ENCODE measurements at regions not wholly inside any gene's neighbourhood (a gene's known extent, or its start where the extent isn't known, plus 50 kb on each side); places are given as distances from the start of the nearest gene placed in this dataset.
"Not testable (repeated sequence)": the region's sequence is repeated elsewhere in the genome, so short reads cannot be mapped to it uniquely, and the experiment has no call there.

DNA sequence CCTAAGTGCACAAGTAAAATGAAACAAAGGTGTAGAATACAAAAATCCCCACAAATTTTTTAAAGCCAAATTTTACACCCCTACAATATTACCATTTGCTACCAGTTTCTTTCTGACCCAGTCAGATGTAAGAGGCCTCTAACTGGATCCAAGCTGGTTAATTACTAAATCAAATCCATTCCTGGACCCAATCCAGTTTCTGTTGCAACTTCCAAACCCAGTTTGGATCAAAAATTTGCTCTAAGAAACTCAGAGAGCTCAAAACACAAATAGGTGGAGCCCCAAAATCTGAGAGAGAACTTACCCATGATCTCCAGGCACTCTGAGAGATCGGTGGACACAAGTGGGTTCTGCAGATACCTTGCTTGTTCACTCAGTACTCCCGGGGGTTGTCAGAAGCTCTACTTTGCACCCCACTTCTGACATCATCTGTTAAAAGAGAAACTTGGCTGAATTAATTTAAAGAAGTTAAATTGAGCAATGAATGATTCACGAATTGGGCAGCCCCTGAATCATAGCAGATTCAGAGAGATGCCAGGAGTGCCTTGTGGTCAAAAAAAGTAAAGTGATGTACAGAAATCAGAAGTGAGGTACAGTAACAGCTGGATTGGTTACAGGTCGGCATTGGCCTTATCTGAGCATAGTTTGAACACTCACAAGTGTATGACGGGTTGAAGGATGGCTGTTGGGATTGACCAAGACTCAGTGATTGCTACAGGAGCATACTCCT, 448.0 kb downstream of the KCNT2 start:
- no peaks in the 10 kb centered on the region for H3K4me1 Mint-ChIP-seq
- no peak overlapping the region for H3K27ac Mint-ChIP-seq
- peaks cover 0 to 2% (median 0%) of the 10 kb centered on the region in 9 donors for H3K9me3 Mint-ChIP-seq
- H3K27me3 Mint-ChIP-seq = no peaks in the 10 kb centered on the region
- H3K36me3 Mint-ChIP-seq = no peaks in the 10 kb centered on the region
- no peak overlapping the region for H3K4me3 Mint-ChIP-seq
- POLR2A ChIA-PET = no interaction called here
- ATAC-seq (no peak), DNase-seq (no peak)

- H3K27ac Mint-ChIP-seq = no peak overlapping the region
- peaks cover 0 to 2% (median 0%) of the 10 kb centered on the region in 9 donors for H3K9me3 Mint-ChIP-seq
- no peaks in the 10 kb centered on the region for H3K27me3 Mint-ChIP-seq
- no peak overlapping the region for H3K4me3 Mint-ChIP-seq
- ATAC-seq (no peak), DNase-seq (no peak)
- H3K4me1 Mint-ChIP-seq = no peaks in the 10 kb centered on the region
- POLR2A ChIA-PET = no interaction called here
- H3K36me3 Mint-ChIP-seq = no peaks in the 10 kb centered on the region
Measured at GRCh38 chr1:196155586-196155985, 452.7 kb downstream of the KCNT2 start.

- no peak for ATAC-seq
- H3K27ac Mint-ChIP-seq = no peak overlapping the region
- H3K4me3 Mint-ChIP-seq = no peak overlapping the region
- no peaks in the 10 kb centered on the region for H3K4me1 Mint-ChIP-seq
- H3K36me3 Mint-ChIP-seq = no peaks in the 10 kb centered on the region
- H3K27me3 Mint-ChIP-seq = no peaks in the 10 kb centered on the region
- POLR2A ChIA-PET = no interaction called here
- H3K9me3 Mint-ChIP-seq = peaks cover 0 to under 1% (median 0%) of the 10 kb centered on the region in 9 donors
- no peak for DNase-seq
Measured at GRCh38 chr1:196152975-196153374, 455.3 kb downstream of the KCNT2 start.

- POLR2A ChIA-PET = no interaction called here
- H3K27ac Mint-ChIP-seq = no peak overlapping the region
- H3K4me1 Mint-ChIP-seq = no peaks in the 10 kb centered on the region
- H3K4me3 Mint-ChIP-seq = no peak overlapping the region
- H3K9me3 Mint-ChIP-seq = no peaks in the 10 kb centered on the region
- no peaks in the 10 kb centered on the region for H3K27me3 Mint-ChIP-seq
- DNase-seq (no peak), ATAC-seq (no peak)
- H3K36me3 Mint-ChIP-seq = no peaks in the 10 kb centered on the region
Measured at GRCh38 chr1:196152086-196152485, 456.2 kb downstream of the KCNT2 start.

GRCh38 chr1:196148367-196148970, 459.8 kb downstream of the KCNT2 start:
- Mint-ChIP-seq H3K36me3 (no peaks in the 10 kb centered on the region), H3K4me1 (no peaks in the 10 kb centered on the region), H3K4me3 (no peak overlapping the region), H3K27ac (no peak overlapping the region), H3K9me3 (no peaks in the 10 kb centered on the region), H3K27me3 (no peaks in the 10 kb centered on the region)
- peak in 3 of 10 donors; percentile 1 to 18 (median 10) for DNase-seq
- POLR2A ChIA-PET = no interaction called here
- ATAC-seq = no peak

DNA sequence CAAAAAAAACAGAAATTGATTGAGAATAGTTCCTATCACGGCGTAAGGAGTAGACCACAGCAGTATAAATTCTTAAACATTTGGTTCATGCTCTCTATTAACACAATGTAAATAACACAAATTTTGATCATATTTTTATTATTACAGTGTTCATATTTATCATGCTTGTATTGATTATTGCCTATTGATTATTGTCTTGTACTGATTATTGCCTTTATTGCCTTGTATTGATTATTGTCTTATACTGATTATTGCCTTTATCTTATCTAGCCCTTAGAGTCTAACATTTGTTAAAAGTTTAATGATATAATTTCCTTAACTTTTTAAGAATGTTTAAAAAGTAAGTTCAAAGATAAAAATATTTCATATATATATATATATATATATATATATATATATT, 460.7 kb downstream of the KCNT2 start:
- H3K4me1 Mint-ChIP-seq = no peaks in the 10 kb centered on the region
- no peak overlapping the region for H3K27ac Mint-ChIP-seq
- POLR2A ChIA-PET = no interaction called here
- H3K4me3 Mint-ChIP-seq = no peak overlapping the region
- no peaks in the 10 kb centered on the region for H3K27me3 Mint-ChIP-seq
- H3K9me3 Mint-ChIP-seq = no peaks in the 10 kb centered on the region
- no peak for DNase-seq
- H3K36me3 Mint-ChIP-seq = no peaks in the 10 kb centered on the region
- no peak for ATAC-seq

GRCh38 chr1:196145151-196145550, 463.1 kb downstream of the KCNT2 start:
- H3K4me3 Mint-ChIP-seq, H3K36me3 Mint-ChIP-seq, POLR2A ChIA-PET, H3K4me1 Mint-ChIP-seq, DNase-seq, H3K9me3 Mint-ChIP-seq, H3K27me3 Mint-ChIP-seq, H3K27ac Mint-ChIP-seq, ATAC-seq: not testable (repeated sequence)

- no peaks in the 10 kb centered on the region for H3K36me3 Mint-ChIP-seq
- ATAC-seq (no peak), DNase-seq (no peak)
- no peaks in the 10 kb centered on the region for H3K27me3 Mint-ChIP-seq
- H3K4me3 Mint-ChIP-seq = no peak overlapping the region
- no peaks in the 10 kb centered on the region for H3K9me3 Mint-ChIP-seq
- POLR2A ChIA-PET = no interaction called here
- H3K4me1 Mint-ChIP-seq = no peaks in the 10 kb centered on the region
- no peak overlapping the region for H3K27ac Mint-ChIP-seq
Measured at GRCh38 chr1:196144588-196144987, 463.7 kb downstream of the KCNT2 start.

GRCh38 chr1:196143602-196144342, 464.5 kb downstream of the KCNT2 start:
- Mint-ChIP-seq H3K9me3 (no peaks in the 10 kb centered on the region), H3K27me3 (no peaks in the 10 kb centered on the region), H3K4me1 (no peaks in the 10 kb centered on the region), H3K4me3 (no peak overlapping the region), H3K36me3 (no peaks in the 10 kb centered on the region), H3K27ac (no peak overlapping the region)
- no peak for ATAC-seq
- no peak for DNase-seq
- POLR2A ChIA-PET = no interaction called here

- Mint-ChIP-seq H3K9me3 (no peaks in the 10 kb centered on the region), H3K4me1 (no peaks in the 10 kb centered on the region), H3K27me3 (no peaks in the 10 kb centered on the region), H3K36me3 (no peaks in the 10 kb centered on the region), H3K4me3 (no peak overlapping the region), H3K27ac (no peak overlapping the region)
- no peak for ATAC-seq
- POLR2A ChIA-PET = no interaction called here
- DNase-seq = no peak
Measured at GRCh38 chr1:196142111-196142640, 466.1 kb downstream of the KCNT2 start.

DNA sequence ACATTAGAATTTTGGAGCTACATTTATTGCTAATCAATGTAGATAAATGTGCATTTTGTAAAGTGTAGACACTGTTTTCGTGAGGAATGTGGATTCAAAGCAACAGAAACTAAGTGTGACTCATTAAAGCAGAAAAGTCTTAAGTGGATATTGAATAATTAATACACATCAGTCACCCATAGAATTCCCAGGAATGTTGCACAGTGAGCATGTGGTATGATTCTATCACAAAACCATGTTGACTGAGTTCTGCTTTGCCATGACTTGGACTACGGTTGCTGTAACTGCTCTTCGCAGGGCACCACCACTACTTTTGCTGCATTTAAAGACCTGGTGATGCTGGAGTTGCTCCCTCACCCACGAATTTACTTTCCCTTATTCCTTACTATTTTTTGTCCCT, 471.8 kb downstream of the KCNT2 start:
- peaks cover 0 to 2% (median 0%) of the 10 kb centered on the region in 9 donors for H3K9me3 Mint-ChIP-seq
- POLR2A ChIA-PET = no interaction called here

DNA sequence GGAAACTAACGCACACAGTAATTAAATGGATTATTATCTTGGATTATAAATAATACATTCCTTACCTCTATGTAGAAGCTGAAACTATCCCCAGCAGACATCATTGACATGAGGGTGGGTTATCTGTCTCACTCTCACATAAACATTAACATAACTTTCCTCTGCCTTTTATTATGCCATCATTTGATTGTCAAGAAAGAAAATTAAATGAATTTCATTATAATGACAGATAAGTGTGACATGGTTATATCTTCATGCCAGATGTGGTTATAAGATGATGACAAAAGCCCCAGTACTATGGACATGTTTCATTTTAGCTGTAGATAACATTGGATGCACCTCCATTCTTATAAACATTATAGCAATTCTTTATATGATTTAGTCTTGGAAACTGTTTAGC, 476.5 kb downstream of the KCNT2 start:
- no peak for ATAC-seq
- H3K4me3 Mint-ChIP-seq = no peak overlapping the region
- H3K4me1 Mint-ChIP-seq = no peaks in the 10 kb centered on the region
- peaks cover 0 to 2% (median 0%) of the 10 kb centered on the region in 9 donors for H3K9me3 Mint-ChIP-seq
- H3K36me3 Mint-ChIP-seq = no peaks in the 10 kb centered on the region
- H3K27ac Mint-ChIP-seq = no peak overlapping the region
- POLR2A ChIA-PET = no interaction called here
- no peak for DNase-seq
- no peaks in the 10 kb centered on the region for H3K27me3 Mint-ChIP-seq

More for the DNA sequence above, 471.8 kb downstream of the KCNT2 start:
- Mint-ChIP-seq H3K27me3 (no peaks in the 10 kb centered on the region), H3K4me3 (no peak overlapping the region), H3K4me1 (no peaks in the 10 kb centered on the region), H3K27ac (no peak overlapping the region), H3K36me3 (no peaks in the 10 kb centered on the region)
- ATAC-seq (no peak), DNase-seq (no peak)

DNA sequence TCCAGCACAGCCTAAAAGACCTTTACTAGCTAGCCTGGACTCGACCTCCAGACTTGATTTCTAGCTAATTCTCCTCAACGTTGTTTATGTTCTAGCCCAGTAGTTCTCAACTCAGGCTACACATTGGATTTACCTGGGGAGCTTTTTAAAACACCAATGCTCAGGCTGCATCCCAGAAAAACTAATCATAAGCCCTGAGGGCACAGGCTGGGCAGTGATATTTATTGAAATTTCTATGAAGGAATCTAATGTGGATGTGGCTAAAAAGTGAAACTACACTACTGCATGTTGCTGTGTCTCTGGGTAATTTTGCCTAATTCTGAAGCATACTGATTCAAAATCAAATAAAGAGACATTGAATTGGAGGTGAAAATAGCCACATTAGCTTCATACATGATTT, 479.4 kb downstream of the KCNT2 start:
- Mint-ChIP-seq H3K27ac (no peak overlapping the region), H3K4me1 (no peaks in the 10 kb centered on the region), H3K27me3 (no peaks in the 10 kb centered on the region), H3K36me3 (no peaks in the 10 kb centered on the region), H3K9me3 (peaks cover 0 to 2% (median 0%) of the 10 kb centered on the region in 9 donors), H3K4me3 (no peak overlapping the region)
- DNase-seq = no peak
- ATAC-seq = no peak
- POLR2A ChIA-PET = no interaction called here

Measured in naive thymus-derived CD8-positive, alpha-beta T cell (primary cell).